ENCODE measurements at regions not wholly inside any gene's neighbourhood (a gene's known extent, or its start where the extent isn't known, plus 50 kb on each side); places are given as distances from the start of the nearest gene placed in this dataset.

DNA sequence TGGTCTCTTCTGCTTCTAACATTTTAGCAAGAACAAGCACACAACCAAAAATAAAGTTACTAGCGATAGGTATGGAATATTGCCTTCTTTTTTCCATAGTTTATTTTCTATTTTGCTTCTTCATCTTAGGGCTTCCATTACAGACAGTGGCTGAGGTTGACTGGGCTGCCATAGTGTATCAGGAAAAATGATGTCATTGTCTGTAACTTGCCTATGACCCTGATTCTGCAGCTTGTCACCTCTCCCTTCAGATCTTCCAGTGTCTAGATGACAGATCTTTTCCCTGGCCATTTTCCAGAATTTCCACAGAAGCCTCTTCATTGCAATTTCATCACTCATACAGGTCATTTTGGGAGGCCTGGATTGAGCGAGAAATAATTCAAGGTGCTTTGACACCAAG is 308.5 kb downstream of the EPHA4 start:
- H3K4me1 ChIP-seq (ENCODE audit: insufficient read depth, low read length): no peaks in the 10 kb centered on the region
- H2AFZ ChIP-seq (ENCODE audit: low read length): no peak overlapping the region
- H3K36me3 Mint-ChIP-seq (ENCODE audit: insufficient read depth in 1 of 3, low read depth in 3 of 3): no peaks in the 10 kb centered on the region
- no peak overlapping the region for H3K18ac ChIP-seq (ENCODE audit: insufficient read length, low read depth, low read length)
- H3K4ac ChIP-seq (ENCODE audit: low read depth, low read length): no peak overlapping the region
- H3K27ac Mint-ChIP-seq: no peak overlapping the region
- TF ChIP-seq, protein P1, sequence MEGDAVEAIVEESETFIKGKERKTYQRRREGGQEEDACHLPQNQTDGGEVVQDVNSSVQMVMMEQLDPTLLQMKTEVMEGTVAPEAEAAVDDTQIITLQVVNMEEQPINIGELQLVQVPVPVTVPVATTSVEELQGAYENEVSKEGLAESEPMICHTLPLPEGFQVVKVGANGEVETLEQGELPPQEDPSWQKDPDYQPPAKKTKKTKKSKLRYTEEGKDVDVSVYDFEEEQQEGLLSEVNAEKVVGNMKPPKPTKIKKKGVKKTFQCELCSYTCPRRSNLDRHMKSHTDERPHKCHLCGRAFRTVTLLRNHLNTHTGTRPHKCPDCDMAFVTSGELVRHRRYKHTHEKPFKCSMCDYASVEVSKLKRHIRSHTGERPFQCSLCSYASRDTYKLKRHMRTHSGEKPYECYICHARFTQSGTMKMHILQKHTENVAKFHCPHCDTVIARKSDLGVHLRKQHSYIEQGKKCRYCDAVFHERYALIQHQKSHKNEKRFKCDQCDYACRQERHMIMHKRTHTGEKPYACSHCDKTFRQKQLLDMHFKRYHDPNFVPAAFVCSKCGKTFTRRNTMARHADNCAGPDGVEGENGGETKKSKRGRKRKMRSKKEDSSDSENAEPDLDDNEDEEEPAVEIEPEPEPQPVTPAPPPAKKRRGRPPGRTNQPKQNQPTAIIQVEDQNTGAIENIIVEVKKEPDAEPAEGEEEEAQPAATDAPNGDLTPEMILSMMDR (conservative IDR thresholded peaks at IDR 0.05): no peak
- no peaks in the 10 kb centered on the region for H3K9me3 ChIP-seq (ENCODE audit: control insufficient read depth, low read depth, low read length)
- H3K14ac ChIP-seq (ENCODE audit: insufficient read depth, low read length): no peak overlapping the region
- H2BK12ac ChIP-seq (ENCODE audit: insufficient read length, low read depth, low read length): no peak overlapping the region
- H3K79me1 ChIP-seq (ENCODE audit: insufficient read depth, low read depth, low read length, poor library complexity, severe bottlenecking): no peaks in the 10 kb centered on the region
- H2AK5ac ChIP-seq (ENCODE audit: insufficient read length, low read length): no peak overlapping the region
- H4K91ac ChIP-seq (ENCODE audit: insufficient read length, low read depth, low read length): no peak overlapping the region
- H3T11ph ChIP-seq (ENCODE audit: low read length): no peak overlapping the region
- H4K20me1 ChIP-seq (ENCODE audit: control insufficient read depth, insufficient read depth, insufficient read length): no peaks in the 10 kb centered on the region
- H3K4me1 Mint-ChIP-seq: peaks cover 0 to 9% of the 10 kb centered on the region in 2 experiments; a peak in 3 of 4 replicates
- no CpG with 5 or more reads among the region's 2 CpGs for WGBS (ENCODE audit: extremely low coverage, insufficient read length, low lambda C conversion rate)
- H3K23me2 ChIP-seq (ENCODE audit: insufficient read length, low read depth, low read length, poor library complexity, severe bottlenecking): no peaks in the 10 kb centered on the region
- no peaks in the 10 kb centered on the region for H3K27me3 ChIP-seq (ENCODE audit: insufficient read depth, low read length)
- H4K8ac ChIP-seq (replicated peaks; ENCODE audit: insufficient read length, low read depth, low read length): no peak overlapping the region
- no peak overlapping the region for H3K9ac ChIP-seq (ENCODE audit: extremely low read depth, insufficient read length, low read length)
- no peak overlapping the region for H3K23ac ChIP-seq (ENCODE audit: insufficient read length, low read depth, low read length)
- no peaks in the 10 kb centered on the region for H3K79me2 ChIP-seq (ENCODE audit: insufficient read depth, low read length)
- H2BK20ac ChIP-seq (ENCODE audit: low read depth, low read length, poor library complexity, severe bottlenecking): no peak overlapping the region
- no peak overlapping the region for H3K56ac ChIP-seq (ENCODE audit: insufficient read length, low read depth, low read length)
- no peak overlapping the region for H2BK5ac ChIP-seq (ENCODE audit: insufficient read length, low read length)
- H3K27me3 Mint-ChIP-seq (ENCODE audit: low read depth): peaks cover 1% of the 10 kb centered on the region
- H2BK15ac ChIP-seq (ENCODE audit: low read depth, low read length): no peak overlapping the region
- H4K5ac ChIP-seq (ENCODE audit: insufficient read length, low read depth, low read length): no peak overlapping the region
- H3K4me3 Mint-ChIP-seq: no peak overlapping the region
- no peak overlapping the region for H3K27ac ChIP-seq (ENCODE audit: insufficient read length, low read depth, low read length)
- no peak overlapping the region for H2BK120ac ChIP-seq (ENCODE audit: low read depth, low read length, poor library complexity, severe bottlenecking)
- H3K4me2 ChIP-seq (ENCODE audit: insufficient read depth, insufficient read length, low read length): no peak overlapping the region
- H3K9me3 Mint-ChIP-seq: no peaks in the 10 kb centered on the region
- DNase-seq: no peak
